ENCODE measurements at regions not wholly inside any gene's neighbourhood (a gene's known extent, or its start where the extent isn't known, plus 50 kb on each side); places are given as distances from the start of the nearest gene placed in this dataset.

DNA sequence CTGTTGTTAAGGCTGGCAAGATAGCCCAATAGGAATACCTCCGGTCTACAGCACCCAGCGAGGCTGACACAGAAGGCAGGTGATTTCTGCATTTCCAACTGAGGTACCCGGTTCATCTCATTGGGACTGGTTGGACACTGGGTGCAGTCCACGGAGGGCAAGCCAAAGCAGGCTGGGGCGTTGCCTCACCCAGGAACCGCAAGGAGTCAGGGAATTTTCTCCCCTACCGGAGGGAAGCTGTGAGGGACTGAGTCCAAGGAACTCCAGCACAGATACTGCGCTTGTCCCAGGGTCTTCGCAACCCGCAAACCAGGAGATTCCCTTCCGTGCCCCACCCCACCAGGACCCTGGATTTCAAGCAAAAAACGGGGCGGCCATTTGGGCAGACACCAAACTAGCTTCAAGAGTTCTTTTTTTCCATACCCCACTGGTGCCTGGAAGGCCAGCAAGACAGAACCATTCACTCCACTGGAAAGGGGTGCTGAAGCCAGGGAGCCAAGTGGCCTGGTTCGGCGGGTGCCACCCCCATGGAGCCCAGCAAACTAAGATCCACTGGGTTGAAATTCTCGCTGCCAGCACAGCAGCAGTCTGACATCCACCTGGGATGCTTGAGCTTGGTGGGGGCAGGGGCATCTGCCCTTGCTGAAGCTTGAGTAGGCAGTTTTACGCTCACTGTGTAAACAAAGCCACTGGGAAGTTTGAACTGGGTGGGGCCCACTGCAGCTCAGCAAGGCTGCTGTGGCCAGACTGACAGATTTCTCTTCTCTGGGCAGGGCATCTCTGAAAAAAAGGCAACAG, 647.2 kb downstream of the BNC2 start:
- TF ChIP-seq POLR2A (IDR thresholded peaks at IDR 0.05) (no peak), CTCF (IDR thresholded peaks at IDR 0.05) (no peak), EP300 (IDR thresholded peaks at IDR 0.05) (no peak)
- no peaks in the 10 kb centered on the region for H3K27me3 ChIP-seq
- H3K36me3 ChIP-seq: no peaks in the 10 kb centered on the region
- no peak overlapping the region for H3K4me3 ChIP-seq
- H3K27ac ChIP-seq: no peak overlapping the region
- H3K4me1 ChIP-seq: peaks cover 0 to 39% (median 7%) of the 10 kb centered on the region in 4 donors
- peaks cover 0 to 4% (median 0%) of the 10 kb centered on the region in 4 donors for H3K9me3 ChIP-seq
- DNase-seq (ENCODE audit: low spot score in 2 of 2): no peak
- WGBS, 2 donors: 89 to 91% methylated on average over 16 to 17 of the region's 17 CpGs

GRCh38 chr9:16230731-16231130, 639.7 kb downstream of the BNC2 start:
- no peak for TF ChIP-seq EP300 (IDR thresholded peaks at IDR 0.05)
- WGBS, 2 donors: 85 to 94% methylated on average over 9 to 10 of the region's 10 CpGs
- Histone ChIP-seq H3K9me3 (peaks cover 0 to 20% (median 0%) of the 10 kb centered on the region in 4 donors), H3K36me3 (no peaks in the 10 kb centered on the region), H3K4me1 (peaks cover 0 to under 1% (median under 1%) of the 10 kb centered on the region in 4 donors), H3K27ac (no peak overlapping the region), H3K4me3 (no peak overlapping the region), H3K27me3 (no peaks in the 10 kb centered on the region)
- DNase-seq (ENCODE audit: low spot score in 2 of 2): no peak

DNA sequence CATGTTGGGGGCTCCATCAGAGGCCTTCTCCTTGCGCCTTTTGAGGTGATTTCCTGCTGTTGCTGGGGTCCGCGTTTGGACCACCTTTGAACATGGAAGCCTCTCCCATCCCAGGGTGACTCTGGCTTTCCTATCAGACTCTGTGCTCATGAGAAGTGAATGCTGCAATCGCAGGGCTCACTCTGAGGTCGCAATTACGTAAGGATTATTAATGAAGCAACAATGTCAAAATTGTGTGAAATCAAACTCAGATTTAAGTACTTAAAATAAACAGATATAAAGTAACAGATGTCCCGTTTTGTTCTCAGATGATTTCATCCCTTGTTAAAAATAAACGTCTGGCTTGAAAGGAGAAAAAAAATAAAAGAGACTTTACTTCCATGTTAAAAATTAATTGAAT, 634.2 kb downstream of the BNC2 start:
- Histone ChIP-seq H3K9me3 (peaks cover 0 to 16% (median 0%) of the 10 kb centered on the region in 4 donors), H3K27ac (peak overlapping the region in 1 of 4 donors; percentile 41), H3K4me3 (no peak overlapping the region), H3K36me3 (no peaks in the 10 kb centered on the region), H3K27me3 (no peaks in the 10 kb centered on the region), H3K4me1 (peaks cover 0 to 11% (median 5%) of the 10 kb centered on the region in 4 donors)
- WGBS, 2 donors: 59 to 61% methylated on average over 8 of the region's 8 CpGs
- peak in 1 of 2 donors; percentile 50 for DNase-seq (ENCODE audit: low spot score in 2 of 2)
- TF ChIP-seq EP300 (IDR thresholded peaks at IDR 0.05) (peak in 1 of 2 donors; percentile 79), CTCF (IDR thresholded peaks at IDR 0.05) (no peak)

- no peaks in the 10 kb centered on the region for H3K27me3 ChIP-seq
- H3K4me1 ChIP-seq: peaks cover 0 to 11% (median 5%) of the 10 kb centered on the region in 4 donors
- peaks cover 0 to 16% (median 0%) of the 10 kb centered on the region in 4 donors for H3K9me3 ChIP-seq
- 76 to 79% methylated on average over 7 of the region's 7 CpGs for WGBS, 2 donors
- H3K36me3 ChIP-seq: no peaks in the 10 kb centered on the region
- no peak for DNase-seq (ENCODE audit: low spot score in 2 of 2)
- H3K4me3 ChIP-seq: no peak overlapping the region
- H3K27ac ChIP-seq: peak overlapping the region in 2 of 4 donors; percentile 41 to 60
- TF ChIP-seq POLR2A (IDR thresholded peaks at IDR 0.05) (no peak), CTCF (IDR thresholded peaks at IDR 0.05) (no peak), EP300 (IDR thresholded peaks at IDR 0.05) (no peak)
Observed at GRCh38 chr9:16236882-16237281, 633.6 kb downstream of the BNC2 start.

DNA sequence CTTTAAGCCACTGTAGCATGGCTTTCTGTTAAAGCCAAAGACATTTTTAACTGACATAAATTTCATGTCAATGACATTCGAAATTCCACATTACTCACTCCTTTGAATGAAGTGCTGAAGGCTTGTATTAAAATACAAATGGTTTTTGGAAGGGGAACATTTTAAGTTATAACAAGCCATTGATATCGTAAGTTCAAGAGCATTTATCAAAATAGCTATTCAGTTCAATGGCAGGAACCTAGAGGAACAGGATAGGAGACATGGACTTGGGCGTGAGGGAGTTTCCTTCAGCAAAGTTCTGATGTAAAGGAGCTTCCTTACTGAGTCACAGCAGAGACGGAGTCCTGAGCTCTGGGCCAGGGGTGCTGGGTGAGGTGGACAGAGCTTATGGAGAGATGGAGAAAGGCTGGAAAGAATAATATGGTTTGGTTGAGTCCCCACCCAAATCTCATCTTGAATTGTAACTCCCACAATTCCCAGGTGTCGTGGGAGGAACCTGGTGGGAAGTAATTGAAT, 631.8 kb downstream of the BNC2 start:
- H3K27me3 ChIP-seq: no peaks in the 10 kb centered on the region
- H3K9me3 ChIP-seq: peaks cover 0 to 12% (median 0%) of the 10 kb centered on the region in 4 donors
- no peak for DNase-seq (ENCODE audit: low spot score in 2 of 2)
- no peak overlapping the region for H3K4me3 ChIP-seq
- peaks cover 0 to 11% (median 5%) of the 10 kb centered on the region in 4 donors for H3K4me1 ChIP-seq
- TF ChIP-seq EP300 (IDR thresholded peaks at IDR 0.05) (no peak), CTCF (IDR thresholded peaks at IDR 0.05) (no peak), POLR2A (IDR thresholded peaks at IDR 0.05) (no peak)
- H3K36me3 ChIP-seq: no peaks in the 10 kb centered on the region
- 89 to 99% methylated on average over 5 of the region's 5 CpGs for WGBS, 2 donors
- H3K27ac ChIP-seq: no peak overlapping the region

All from tibial nerve (tissue), 4 donors.